Left lung (tissue), 4 donors: ENCODE measurements at regions not wholly inside any gene's neighbourhood (a gene's known extent, or its start where the extent isn't known, plus 50 kb on each side); places are given as distances from the start of the nearest gene placed in this dataset.

Experiments
- ATAC-seq: fragments of 200-7000 bp; cut with Tn5 transposase; one replicate; pipeline ENCODE4 v1.9.1; 2020; ENCODE audit warnings: moderate library complexity
- DNase-seq, 4 donors: peaks; one replicate each; pipeline ENCODE4 v3.0.0-alpha.2; 2013 to 2020
- H3K27ac ChIP-seq, 2 donors: fragments of 200-600 bp; sonication (generic) in 1 of 2; one replicate each; pipeline versions ENCODE4 v1.5.0 to v1.8.0; 2020 to 2021
- H3K27me3 ChIP-seq, 2 donors: fragments of 200-600 bp; sonication (generic) in 1 of 2; one replicate each; pipeline versions ENCODE4 v1.5.0 to v1.8.0; 2020 to 2021
- H3K36me3 ChIP-seq, 2 donors: fragments of 200-600 bp; sonication (generic) in 1 of 2; one replicate each; pipeline versions ENCODE4 v1.5.0 to v1.8.0; 2020 to 2021
- H3K4me1 ChIP-seq, 2 donors: fragments of 200-600 bp; one replicate each; pipeline ENCODE4 v1.8.0; 2021
- H3K4me3 ChIP-seq, 2 donors: fragments of 200-600 bp; sonication (generic) in 1 of 2; one replicate each; pipeline versions ENCODE4 v1.5.0 to v1.8.0; 2020 to 2021; ENCODE audit warnings: mild to moderate bottlenecking in 1 of 2
- H3K9me3 ChIP-seq, 2 donors: fragments of 200-600 bp; sonication (generic) in 1 of 2; one replicate each; pipeline versions ENCODE4 v1.5.0 to v1.8.0; 2020 to 2021
- intact Hi-C, 2 donors: fragments of 100-400 bp; cut with DNase I; formaldehyde crosslinking; loops; one replicate each; pipeline versions ENCODE4 v1.11.2 to v1.14.2; 2022
- TF ChIP-seq, protein P1 (sequence below), 2 donors: fragments of 200-600 bp; sonication (generic) in 1 of 2; IDR thresholded peaks; one replicate each; pipeline versions ENCODE4 v1.5.0 to v1.8.0; 2021; ENCODE audit warnings: antibody characterized with exemption in 2 of 2
- donor health status: DM: no; HTN: yes; CAD: no.
- donor health status: DM: no; HTN: no; CAD: no.

DNA sequence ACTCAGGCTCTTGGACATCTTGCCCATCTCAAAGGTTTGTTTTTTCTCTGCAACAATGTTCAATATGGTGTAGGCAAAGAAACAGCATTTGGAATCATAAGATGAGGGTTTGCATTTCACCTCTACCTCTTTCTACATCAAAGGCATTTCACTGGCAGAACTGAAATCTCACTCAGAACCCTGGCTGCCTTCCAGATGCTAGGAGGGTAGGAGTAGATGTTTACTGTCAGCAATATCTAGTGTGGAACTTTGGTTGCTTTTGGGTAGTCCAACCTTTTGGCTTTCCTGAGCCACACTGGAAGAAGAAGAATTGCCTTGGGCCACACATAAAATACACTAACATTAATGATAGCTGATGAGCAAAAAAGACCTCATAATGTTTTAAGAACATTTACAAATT, 297.0 kb upstream of the KLF3 start:
- intact Hi-C loops = no loop called here

DNA sequence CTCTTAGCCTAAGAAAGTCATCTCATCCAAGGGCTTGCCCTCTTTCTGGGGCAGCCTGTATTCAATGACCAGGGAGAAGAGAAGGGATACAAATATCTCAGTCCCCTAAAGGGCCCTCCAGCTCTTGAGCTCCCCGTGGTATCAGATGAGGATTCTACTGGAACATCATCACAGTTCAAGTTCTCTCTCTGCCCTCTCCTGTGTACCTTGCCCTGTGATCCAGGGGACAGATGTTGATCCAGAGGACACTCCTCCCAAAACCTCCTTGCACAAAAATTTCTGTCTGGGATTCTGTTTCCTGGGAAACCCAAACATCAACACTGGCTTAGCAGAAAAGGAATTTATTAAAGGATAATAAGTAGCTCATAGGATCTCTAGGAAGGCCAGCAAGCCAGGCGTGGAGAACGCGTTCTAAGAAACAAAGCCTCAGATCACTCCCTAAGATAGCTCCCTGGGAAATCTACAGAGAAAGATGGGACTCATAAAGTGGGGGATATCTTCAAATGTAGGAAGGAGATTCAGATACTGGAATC, 296.3 kb upstream of the KLF3 start:
- DNase-seq (no peak), ATAC-seq (peak; percentile 10)
- intact Hi-C loops = no loop called here
- Histone ChIP-seq H3K4me1 (peaks cover 2 to 13% of the 10 kb centered on the region in 2 donors), H3K27ac (no peak overlapping the region), H3K36me3 (no peaks in the 10 kb centered on the region), H3K9me3 (no peaks in the 10 kb centered on the region), H3K27me3 (no peaks in the 10 kb centered on the region), H3K4me3 (no peak overlapping the region)
- TF ChIP-seq, protein P1, sequence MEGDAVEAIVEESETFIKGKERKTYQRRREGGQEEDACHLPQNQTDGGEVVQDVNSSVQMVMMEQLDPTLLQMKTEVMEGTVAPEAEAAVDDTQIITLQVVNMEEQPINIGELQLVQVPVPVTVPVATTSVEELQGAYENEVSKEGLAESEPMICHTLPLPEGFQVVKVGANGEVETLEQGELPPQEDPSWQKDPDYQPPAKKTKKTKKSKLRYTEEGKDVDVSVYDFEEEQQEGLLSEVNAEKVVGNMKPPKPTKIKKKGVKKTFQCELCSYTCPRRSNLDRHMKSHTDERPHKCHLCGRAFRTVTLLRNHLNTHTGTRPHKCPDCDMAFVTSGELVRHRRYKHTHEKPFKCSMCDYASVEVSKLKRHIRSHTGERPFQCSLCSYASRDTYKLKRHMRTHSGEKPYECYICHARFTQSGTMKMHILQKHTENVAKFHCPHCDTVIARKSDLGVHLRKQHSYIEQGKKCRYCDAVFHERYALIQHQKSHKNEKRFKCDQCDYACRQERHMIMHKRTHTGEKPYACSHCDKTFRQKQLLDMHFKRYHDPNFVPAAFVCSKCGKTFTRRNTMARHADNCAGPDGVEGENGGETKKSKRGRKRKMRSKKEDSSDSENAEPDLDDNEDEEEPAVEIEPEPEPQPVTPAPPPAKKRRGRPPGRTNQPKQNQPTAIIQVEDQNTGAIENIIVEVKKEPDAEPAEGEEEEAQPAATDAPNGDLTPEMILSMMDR (IDR thresholded peaks at IDR 0.05) = no peak

More for the DNA sequence above, 297.0 kb upstream of the KLF3 start:
- Histone ChIP-seq H3K9me3 (no peaks in the 10 kb centered on the region), H3K27ac (no peak overlapping the region), H3K4me3 (no peak overlapping the region), H3K27me3 (no peaks in the 10 kb centered on the region), H3K4me1 (peaks cover 0 to 13% of the 10 kb centered on the region in 2 donors), H3K36me3 (no peaks in the 10 kb centered on the region)
- ATAC-seq (no peak), DNase-seq (no peak)
- TF ChIP-seq, protein P1 (IDR thresholded peaks at IDR 0.05) = no peak

DNA sequence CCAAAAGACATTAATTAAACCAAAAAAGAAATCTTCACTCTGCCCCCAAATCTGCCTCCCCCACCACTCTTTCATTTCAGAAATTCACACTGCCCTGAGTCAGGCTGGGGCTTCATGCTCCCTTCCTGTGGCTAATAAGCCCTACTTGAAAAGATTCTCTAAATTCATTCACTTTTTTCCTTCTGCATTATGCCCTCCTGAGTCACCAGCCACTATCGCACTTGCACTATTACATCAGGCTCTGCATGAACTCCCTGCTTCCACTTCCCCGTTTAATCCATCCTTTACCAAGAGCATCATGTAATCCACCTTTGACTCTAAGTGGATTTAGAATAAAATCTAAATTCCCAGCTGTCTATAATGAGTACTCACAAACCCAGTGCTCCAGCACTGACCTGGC, 295.4 kb upstream of the KLF3 start:
- H3K27ac ChIP-seq = no peak overlapping the region
- intact Hi-C loops = no loop called here
- no peaks in the 10 kb centered on the region for H3K9me3 ChIP-seq
- no peak overlapping the region for H3K4me3 ChIP-seq
- TF ChIP-seq, protein P1 (IDR thresholded peaks at IDR 0.05) = no peak
- H3K27me3 ChIP-seq = no peaks in the 10 kb centered on the region
- DNase-seq (no peak), ATAC-seq (peak; percentile 25)
- no peaks in the 10 kb centered on the region for H3K36me3 ChIP-seq
- peaks cover 5 to 13% of the 10 kb centered on the region in 2 donors for H3K4me1 ChIP-seq

DNA sequence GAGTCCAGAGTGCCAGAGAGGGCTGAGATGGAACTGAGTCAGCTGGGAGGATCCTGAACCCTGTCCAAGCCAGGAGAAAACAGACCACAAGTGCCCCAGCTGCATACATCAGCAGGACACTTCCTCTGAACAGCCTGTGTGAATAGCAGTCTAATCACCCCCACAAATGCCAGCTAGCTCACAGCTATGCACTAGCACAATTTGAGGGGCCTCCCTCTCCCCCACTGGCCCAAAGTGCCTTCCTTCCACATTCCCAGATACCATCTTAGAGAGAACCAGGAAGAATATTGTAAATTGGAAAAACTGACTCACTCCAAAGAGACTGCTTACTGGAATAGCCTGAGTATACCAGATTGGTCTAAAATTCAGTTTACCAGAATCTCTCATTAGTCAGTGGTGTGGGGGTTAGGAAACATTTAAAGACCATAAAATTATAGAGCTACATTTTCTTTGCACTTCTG, 292.6 kb upstream of the KLF3 start:
- DNase-seq = peak in 1 of 4 donors; percentile 34

DNA sequence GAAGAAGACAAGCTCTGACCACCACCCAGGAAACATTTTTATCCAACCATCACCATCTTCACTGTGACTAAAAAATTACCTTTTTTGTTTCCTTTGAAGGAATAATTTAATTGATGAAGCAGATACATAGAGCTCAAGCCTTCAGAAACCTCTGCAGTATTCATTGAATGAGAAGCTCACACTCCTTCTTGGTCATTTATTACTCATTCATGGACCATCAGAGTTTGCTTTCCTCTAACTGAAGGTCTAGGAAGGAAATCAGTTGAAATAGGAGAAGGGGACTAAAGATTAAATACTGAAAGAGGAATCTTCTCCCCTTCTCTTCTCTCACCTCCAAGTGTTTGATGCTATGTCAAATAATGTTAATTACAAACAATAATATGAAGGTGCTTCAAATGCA, 290.6 kb upstream of the KLF3 start:
- Histone ChIP-seq H3K27ac (no peak overlapping the region), H3K27me3 (no peaks in the 10 kb centered on the region), H3K4me3 (no peak overlapping the region), H3K36me3 (no peaks in the 10 kb centered on the region), H3K4me1 (peaks cover 5 to 6% of the 10 kb centered on the region in 2 donors), H3K9me3 (no peaks in the 10 kb centered on the region)
- ATAC-seq (no peak), DNase-seq (no peak)
- TF ChIP-seq, protein P1 (IDR thresholded peaks at IDR 0.05) = no peak
- intact Hi-C loops = no loop called here

More for the DNA sequence above, 292.6 kb upstream of the KLF3 start:
- no peaks in the 10 kb centered on the region for H3K27me3 ChIP-seq
- intact Hi-C loops = no loop called here
- H3K27ac ChIP-seq = peak overlapping the region; percentile 10 to 54
- H3K36me3 ChIP-seq = no peaks in the 10 kb centered on the region
- no peaks in the 10 kb centered on the region for H3K9me3 ChIP-seq
- ATAC-seq = peak; percentile 72
- H3K4me1 ChIP-seq = peaks cover 5 to 10% of the 10 kb centered on the region in 2 donors
- no peak overlapping the region for H3K4me3 ChIP-seq
- TF ChIP-seq, protein P1 (IDR thresholded peaks at IDR 0.05) = no peak
